ENCODE measurements at regions not wholly inside any gene's neighbourhood (a gene's known extent, or its start where the extent isn't known, plus 50 kb on each side); places are given as distances from the start of the nearest gene placed in this dataset.

DNA sequence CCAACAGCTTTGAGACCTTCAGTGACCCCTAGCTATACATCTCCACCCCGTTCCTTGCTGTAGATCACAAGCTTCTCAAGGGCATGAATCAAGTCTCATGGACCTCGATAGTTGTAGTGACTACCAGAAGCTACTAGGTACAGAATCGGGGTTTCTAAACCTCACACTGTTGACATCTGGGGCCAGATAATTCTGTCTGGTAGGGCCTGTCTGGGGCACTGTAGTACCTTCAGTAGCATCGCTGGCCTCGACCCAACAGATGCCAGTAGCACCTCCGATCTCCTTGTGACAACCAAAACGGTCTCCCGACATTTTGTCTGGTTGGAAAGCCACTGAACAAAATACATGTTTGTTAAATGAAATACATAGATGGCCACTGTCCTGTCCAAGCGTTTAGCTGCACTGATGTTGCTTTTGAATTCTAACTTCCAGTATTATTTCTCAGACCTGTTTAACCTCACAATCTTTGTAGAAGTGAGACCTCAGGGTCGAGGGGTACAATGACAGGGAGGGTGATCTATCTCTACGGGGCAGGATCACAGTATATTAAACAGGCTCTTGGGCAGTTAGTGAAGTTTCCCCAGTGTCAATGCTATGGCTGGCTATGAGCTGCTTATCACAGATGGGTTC, 262.5 kb upstream of the IGF1R start:
- Histone ChIP-seq H3K27me3 (no peaks in the 10 kb centered on the region), H3K27ac (no peak overlapping the region), H3K9me3 (no peaks in the 10 kb centered on the region), H3K36me3 (no peaks in the 10 kb centered on the region), H3K4me3 (no peak overlapping the region), H3K4me1 (no peaks in the 10 kb centered on the region)
- no peak for TF ChIP-seq POLR2A (IDR thresholded peaks at IDR 0.05)
- TF ChIP-seq, protein P1, sequence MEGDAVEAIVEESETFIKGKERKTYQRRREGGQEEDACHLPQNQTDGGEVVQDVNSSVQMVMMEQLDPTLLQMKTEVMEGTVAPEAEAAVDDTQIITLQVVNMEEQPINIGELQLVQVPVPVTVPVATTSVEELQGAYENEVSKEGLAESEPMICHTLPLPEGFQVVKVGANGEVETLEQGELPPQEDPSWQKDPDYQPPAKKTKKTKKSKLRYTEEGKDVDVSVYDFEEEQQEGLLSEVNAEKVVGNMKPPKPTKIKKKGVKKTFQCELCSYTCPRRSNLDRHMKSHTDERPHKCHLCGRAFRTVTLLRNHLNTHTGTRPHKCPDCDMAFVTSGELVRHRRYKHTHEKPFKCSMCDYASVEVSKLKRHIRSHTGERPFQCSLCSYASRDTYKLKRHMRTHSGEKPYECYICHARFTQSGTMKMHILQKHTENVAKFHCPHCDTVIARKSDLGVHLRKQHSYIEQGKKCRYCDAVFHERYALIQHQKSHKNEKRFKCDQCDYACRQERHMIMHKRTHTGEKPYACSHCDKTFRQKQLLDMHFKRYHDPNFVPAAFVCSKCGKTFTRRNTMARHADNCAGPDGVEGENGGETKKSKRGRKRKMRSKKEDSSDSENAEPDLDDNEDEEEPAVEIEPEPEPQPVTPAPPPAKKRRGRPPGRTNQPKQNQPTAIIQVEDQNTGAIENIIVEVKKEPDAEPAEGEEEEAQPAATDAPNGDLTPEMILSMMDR (IDR thresholded peaks at IDR 0.05) = no peak
- DNase-seq = no peak

DNA sequence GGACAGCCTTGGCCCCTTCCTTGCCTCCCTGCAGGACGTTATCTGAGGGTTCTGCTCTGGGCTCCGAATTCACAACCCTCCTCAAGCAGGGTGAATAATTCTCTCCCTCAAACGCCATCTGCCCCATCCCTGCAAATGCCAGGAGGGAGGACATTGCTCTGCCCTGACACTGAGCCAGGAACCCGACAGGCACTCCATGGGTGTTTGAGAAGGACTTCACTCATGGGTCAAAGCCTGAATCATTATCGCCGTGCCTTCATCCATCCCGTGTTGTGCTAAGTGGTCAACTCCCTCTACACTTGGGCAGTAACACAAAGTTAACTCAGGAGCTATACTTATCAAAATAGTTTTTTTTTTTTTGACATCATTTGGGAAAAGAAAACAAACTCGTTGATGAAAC, 261.8 kb upstream of the IGF1R start:
- no peak overlapping the region for H3K27ac ChIP-seq
- H3K9me3 ChIP-seq = no peaks in the 10 kb centered on the region
- H3K36me3 ChIP-seq = no peaks in the 10 kb centered on the region
- TF ChIP-seq, protein P1 (IDR thresholded peaks at IDR 0.05) = no peak
- TF ChIP-seq POLR2A (IDR thresholded peaks at IDR 0.05) = no peak
- DNase-seq = no peak
- no peaks in the 10 kb centered on the region for H3K27me3 ChIP-seq
- no peaks in the 10 kb centered on the region for H3K4me1 ChIP-seq
- H3K4me3 ChIP-seq = no peak overlapping the region

DNA sequence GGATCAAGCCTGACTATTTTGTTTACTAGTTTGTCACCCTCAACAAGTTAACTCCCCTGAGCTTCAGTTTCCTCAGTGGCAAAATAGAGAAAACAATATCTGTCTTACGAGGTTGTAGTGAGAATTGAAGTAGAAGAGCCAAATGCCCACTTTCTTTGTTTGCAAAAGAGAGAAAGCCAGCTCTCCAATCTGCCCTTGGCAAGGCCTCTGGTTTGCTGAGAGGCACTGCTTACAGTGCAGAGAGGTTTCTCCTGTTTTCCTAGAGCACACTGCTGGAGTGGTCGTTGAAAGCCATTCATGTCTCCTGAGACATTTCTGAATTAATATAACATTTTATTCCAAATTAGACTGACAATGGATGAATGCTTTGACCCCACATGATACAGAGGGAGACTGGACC, 260.5 kb upstream of the IGF1R start:
- Histone ChIP-seq H3K4me3 (no peak overlapping the region), H3K4me1 (no peaks in the 10 kb centered on the region), H3K27ac (no peak overlapping the region), H3K36me3 (no peaks in the 10 kb centered on the region), H3K27me3 (no peaks in the 10 kb centered on the region), H3K9me3 (no peaks in the 10 kb centered on the region)
- no peak for DNase-seq
- TF ChIP-seq, protein P1 (IDR thresholded peaks at IDR 0.05) = no peak
- no peak for TF ChIP-seq POLR2A (IDR thresholded peaks at IDR 0.05)

DNA sequence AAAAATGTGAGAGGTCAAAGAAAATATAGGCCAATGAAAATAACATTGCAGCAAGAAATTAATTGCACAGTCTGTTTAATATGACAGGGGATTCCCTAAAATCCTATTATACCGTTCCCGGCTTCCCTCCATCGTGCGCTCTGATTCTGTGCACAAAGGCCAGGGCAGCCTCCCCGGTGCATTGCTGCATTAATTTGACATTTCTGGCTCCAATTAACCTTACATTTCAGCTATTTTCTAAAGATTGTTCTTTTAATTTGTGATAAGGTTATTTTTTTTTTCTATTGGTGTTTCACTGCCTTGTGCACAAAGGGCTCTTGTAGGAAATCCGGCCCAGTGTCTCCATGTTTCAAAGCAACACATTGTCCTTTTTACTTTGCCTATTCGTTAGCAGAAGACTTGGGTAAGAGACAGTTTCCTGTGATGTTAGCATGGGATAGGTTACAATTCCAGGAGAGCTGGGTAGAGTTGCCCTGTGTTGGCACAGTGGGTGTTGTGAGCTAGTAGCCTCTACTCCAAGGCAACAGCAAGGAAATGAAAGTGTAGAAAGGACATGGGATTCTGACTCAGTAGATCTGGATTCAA, 257.3 kb upstream of the IGF1R start:
- DNase-seq = no peak
- no peak overlapping the region for H3K27ac ChIP-seq
- H3K9me3 ChIP-seq = no peaks in the 10 kb centered on the region
- no peak for TF ChIP-seq POLR2A (IDR thresholded peaks at IDR 0.05)
- TF ChIP-seq, protein P1 (IDR thresholded peaks at IDR 0.05) = no peak
- no peaks in the 10 kb centered on the region for H3K27me3 ChIP-seq
- no peaks in the 10 kb centered on the region for H3K4me1 ChIP-seq
- H3K36me3 ChIP-seq = no peaks in the 10 kb centered on the region
- no peak overlapping the region for H3K4me3 ChIP-seq

DNA sequence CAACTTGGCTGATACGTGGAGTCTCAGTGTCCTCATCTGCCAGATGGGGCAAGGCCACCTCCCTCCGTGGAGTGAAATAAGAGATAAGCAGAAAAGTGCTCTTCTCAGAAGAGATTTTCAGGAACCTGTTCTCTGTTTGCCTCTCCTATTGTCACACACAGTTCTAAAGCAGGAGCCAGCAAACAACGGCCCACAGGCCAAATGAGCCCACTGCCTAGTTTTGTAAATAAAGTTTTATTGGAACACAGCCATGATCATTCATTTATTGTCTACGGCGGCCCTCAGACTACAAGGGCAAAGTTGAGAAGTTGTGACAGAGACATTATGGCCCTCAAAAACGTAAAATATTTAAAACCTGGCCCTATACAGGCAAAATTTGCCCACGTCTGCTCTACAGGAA, 256.8 kb upstream of the IGF1R start:
- no peaks in the 10 kb centered on the region for H3K27me3 ChIP-seq

More for the DNA sequence above, 256.8 kb upstream of the IGF1R start:
- Histone ChIP-seq H3K27ac (no peak overlapping the region), H3K9me3 (no peaks in the 10 kb centered on the region), H3K36me3 (no peaks in the 10 kb centered on the region), H3K4me3 (no peak overlapping the region), H3K4me1 (no peaks in the 10 kb centered on the region)
- DNase-seq = no peak
- no peak for TF ChIP-seq POLR2A (IDR thresholded peaks at IDR 0.05)
- TF ChIP-seq, protein P1 (IDR thresholded peaks at IDR 0.05) = no peak
